Liver (tissue), 8 donors: ENCODE measurements at regions not wholly inside any gene's neighbourhood (a gene's known extent, or its start where the extent isn't known, plus 50 kb on each side); places are given as distances from the start of the nearest gene placed in this dataset.

Experiments
- DNase-seq: peaks from one replicate; pipeline ENCODE4 v3.0.0-alpha.2; 2017; ENCODE audit warnings: low spot score
- H3K27ac ChIP-seq, 2 donors: one replicate each; pipeline ENCODE4 v1.7.0; 2013; ENCODE audit warnings: inconsistent platforms in 2 of 2, low read length in 2 of 2, control low read depth in 1 of 2, low read depth in 1 of 2, mild to moderate bottlenecking in 1 of 2
- H3K27me3 ChIP-seq, 4 donors: one replicate each; pipeline versions ENCODE4 v1.6.1 to v1.7.0; 2013; ENCODE audit warnings: low read length in 3 of 4, inconsistent platforms in 1 of 4, mild to moderate bottlenecking in 1 of 4, moderate library complexity in 1 of 4; ENCODE audit not compliant: control insufficient read depth in 4 of 4, insufficient read depth in 4 of 4
- H3K36me3 ChIP-seq, 4 donors: one replicate each; pipeline versions ENCODE4 v1.6.1 to v1.7.0; 2013; ENCODE audit warnings: low read length in 3 of 4, mild to moderate bottlenecking in 3 of 4, low read depth in 1 of 4, moderate library complexity in 1 of 4; ENCODE audit not compliant: control insufficient read depth in 4 of 4, insufficient read depth in 3 of 4
- H3K4me1 ChIP-seq, 4 donors: one replicate each; pipeline versions ENCODE4 v1.6.1 to v1.7.0; 2013; ENCODE audit warnings: low read length in 3 of 4, mild to moderate bottlenecking in 3 of 4, moderate library complexity in 1 of 4; ENCODE audit not compliant: control insufficient read depth in 4 of 4, insufficient read depth in 4 of 4
- H3K4me3 ChIP-seq, 3 donors: one replicate each; pipeline versions ENCODE4 v1.6.1 to v1.7.0; 2013; ENCODE audit warnings: low read length in 3 of 3, control low read depth in 1 of 3, low read depth in 1 of 3, mild to moderate bottlenecking in 1 of 3
- H3K9ac ChIP-seq, 2 donors: one replicate each; pipeline ENCODE4 v1.7.0; 2013; ENCODE audit warnings: low read length in 2 of 2, mild to moderate bottlenecking in 2 of 2, moderate library complexity in 2 of 2, control low read depth in 1 of 2, low read depth in 1 of 2
- H3K9me3 ChIP-seq, 4 donors: one replicate each; pipeline versions ENCODE4 v1.6.1 to v1.7.0; 2013; ENCODE audit warnings: low read length in 3 of 4; ENCODE audit not compliant: control insufficient read depth in 4 of 4
- ATF3 ChIP-seq: IDR thresholded peaks from 2 replicates; pipeline ENCODE4 v1.6.1; 2016; ENCODE audit warnings: antibody characterized with exemption
- CTCF ChIP-seq: fragments of 150-350 bp; IDR thresholded peaks from 2 replicates; pipeline ENCODE4 v1.5.1; 2017; ENCODE audit warnings: improper control_type of control experiment, low read depth, low read length; ENCODE audit not compliant: missing input control
- EGR1 ChIP-seq, 2 donors: IDR thresholded peaks; 2 replicates each; pipeline ENCODE4 v1.6.1; 2016 to 2018; ENCODE audit warnings: antibody characterized with exemption in 2 of 2, low read depth in 2 of 2
- FOXA1 ChIP-seq: IDR thresholded peaks from 2 replicates; pipeline ENCODE4 v1.6.1; 2016; ENCODE audit warnings: antibody characterized with exemption
- FOXA2 ChIP-seq: IDR thresholded peaks from 2 replicates; pipeline ENCODE4 v1.6.1; 2016; ENCODE audit warnings: antibody characterized with exemption
- GABPA ChIP-seq, 2 donors: IDR thresholded peaks in 1 of 2; conservative IDR thresholded peaks in 1 of 2; 2 replicates each; pipeline ENCODE4 v1.6.1; 2016; ENCODE audit warnings: antibody characterized with exemption in 2 of 2, mild to moderate bottlenecking in 1 of 2, moderate library complexity in 1 of 2
- HNF4A ChIP-seq, 2 donors: conservative IDR thresholded peaks; 2 replicates each; pipeline ENCODE4 v1.6.1; 2016; ENCODE audit warnings: antibody characterized with exemption in 2 of 2, mild to moderate bottlenecking in 2 of 2
- HNF4G ChIP-seq: IDR thresholded peaks from 2 replicates; pipeline ENCODE4 v1.6.1; 2016; ENCODE audit warnings: antibody characterized with exemption
- JUND ChIP-seq, 2 donors: IDR thresholded peaks; 2 replicates each; pipeline ENCODE4 v1.6.1; 2016; ENCODE audit warnings: antibody characterized with exemption in 2 of 2
- NR2F2 ChIP-seq: IDR thresholded peaks from 2 replicates; pipeline ENCODE4 v1.6.1; 2016; ENCODE audit warnings: antibody characterized with exemption
- RAD21 ChIP-seq, 2 donors: IDR thresholded peaks; 2 replicates each; pipeline ENCODE4 v1.6.1; 2016; ENCODE audit warnings: antibody characterized with exemption in 2 of 2, mild to moderate bottlenecking in 2 of 2
- RXRA ChIP-seq, 2 donors: IDR thresholded peaks; 2 replicates each; pipeline ENCODE4 v1.6.1; 2017 to 2018; ENCODE audit warnings: antibody characterized with exemption in 2 of 2, mild to moderate bottlenecking in 1 of 2
- SP1 ChIP-seq: IDR thresholded peaks from 2 replicates; pipeline ENCODE4 v1.6.1; 2018; ENCODE audit warnings: antibody characterized with exemption, mild to moderate bottlenecking
- TAF1 ChIP-seq: conservative IDR thresholded peaks from 2 replicates; pipeline ENCODE4 v1.6.1; 2016; ENCODE audit warnings: antibody characterized with exemption, mild to moderate bottlenecking
- YY1 ChIP-seq: IDR thresholded peaks from 2 replicates; pipeline ENCODE4 v1.6.1; 2016; ENCODE audit warnings: antibody characterized with exemption, mild to moderate bottlenecking
- ZBTB33 ChIP-seq: IDR thresholded peaks from 2 replicates; pipeline ENCODE4 v1.6.1; 2016; ENCODE audit warnings: antibody characterized with exemption
- WGBS: extraction: QIAGEN DNeasy Blood & Tissue Kit; methylation state at CpG from one replicate; pipeline ENCODE4 v1.1.7; 2013; 5-methylcytosine and 5-hydroxymethylcytosine counted together
- TF ChIP-seq, protein P1 (sequence below): IDR thresholded peaks from 2 replicates; pipeline ENCODE4 v1.6.1; 2016; ENCODE audit warnings: antibody characterized with exemption
- TF ChIP-seq, protein P2 (sequence below): IDR thresholded peaks from 2 replicates; pipeline ENCODE4 v1.6.1; 2016; ENCODE audit warnings: antibody characterized with exemption, mild to moderate bottlenecking
- donor health status: healthy.
- donor health status: healthy.
- donor health status: healthy.
- donor health status: healthy.
- donor health status: healthy.

DNA sequence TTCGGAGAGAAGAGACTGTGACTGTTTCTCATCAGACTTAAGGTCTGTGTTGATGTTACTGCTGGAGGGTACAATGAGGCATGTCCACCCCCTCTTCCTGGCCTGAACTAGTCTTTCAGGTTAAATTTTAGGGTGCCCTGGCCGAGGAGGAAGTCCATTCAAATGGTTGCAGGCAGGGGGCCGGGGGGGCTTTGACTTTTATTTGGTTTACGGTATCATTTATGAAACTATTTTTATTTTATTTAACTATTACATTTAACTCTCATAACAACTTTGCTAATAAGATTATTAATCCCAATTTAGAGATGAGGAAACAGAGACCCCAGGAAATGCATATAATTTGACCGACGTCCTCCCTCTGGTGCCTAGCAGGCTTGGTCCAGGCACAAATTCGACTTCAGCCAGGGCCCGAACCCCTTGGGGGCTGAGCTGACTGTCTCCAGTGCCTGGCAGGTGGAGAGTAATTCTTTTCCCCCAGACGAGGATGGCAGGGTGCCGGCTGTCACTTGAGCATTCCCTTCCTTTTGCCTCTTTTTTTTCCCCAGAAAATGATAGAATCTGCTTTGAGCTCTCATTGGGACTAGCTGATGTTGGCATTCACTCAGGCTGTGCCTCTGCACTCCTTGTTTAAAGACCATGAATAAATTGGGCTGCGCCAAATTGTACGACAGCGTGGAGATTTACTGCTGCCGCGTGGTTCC is 255.3 kb upstream of the SALL3 start:
- 71% methylated on average over 15 of the region's 15 CpGs for WGBS
- Histone ChIP-seq H3K4me3 (no peak overlapping the region), H3K9ac (no peak overlapping the region), H3K27me3 (peaks cover 0 to 4% (median 0%) of the 10 kb centered on the region in 4 donors), H3K9me3 (no peaks in the 10 kb centered on the region), H3K4me1 (no peaks in the 10 kb centered on the region), H3K27ac (no peak overlapping the region), H3K36me3 (no peaks in the 10 kb centered on the region)
- TF ChIP-seq CTCF = no peak
- no peak for TF ChIP-seq SP1
- TF ChIP-seq JUND (IDR thresholded peaks at IDR 0.05) = no peak
- TF ChIP-seq GABPA (IDR thresholded peaks at IDR 0.05 in 1 of 2, conservative IDR thresholded peaks at IDR 0.05 in 1 of 2) = no peak
- TF ChIP-seq TAF1 = no peak
- TF ChIP-seq NR2F2 = no peak
- TF ChIP-seq YY1 = no peak
- TF ChIP-seq ZBTB33 = no peak
- no peak for TF ChIP-seq HNF4A (conservative IDR thresholded peaks at IDR 0.05)
- TF ChIP-seq, protein P1, sequence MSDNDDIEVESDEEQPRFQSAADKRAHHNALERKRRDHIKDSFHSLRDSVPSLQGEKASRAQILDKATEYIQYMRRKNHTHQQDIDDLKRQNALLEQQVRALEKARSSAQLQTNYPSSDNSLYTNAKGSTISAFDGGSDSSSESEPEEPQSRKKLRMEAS = no peak
- TF ChIP-seq EGR1 (IDR thresholded peaks at IDR 0.05; ENCODE audit: low read depth in 2 of 2) = no peak
- TF ChIP-seq ATF3 = no peak
- TF ChIP-seq HNF4G = no peak
- no peak for TF ChIP-seq FOXA1
- DNase-seq = no peak

GRCh38 chr18:78725426-78725825 is 254.2 kb upstream of the SALL3 start:
- H3K4me3 ChIP-seq = no peak overlapping the region
- no peaks in the 10 kb centered on the region for H3K36me3 ChIP-seq
- no peaks in the 10 kb centered on the region for H3K4me1 ChIP-seq
- H3K9me3 ChIP-seq = no peaks in the 10 kb centered on the region
- H3K27me3 ChIP-seq = peaks cover 0 to 4% (median 0%) of the 10 kb centered on the region in 4 donors
- no peak overlapping the region for H3K27ac ChIP-seq
- 85% methylated on average over 10 of the region's 10 CpGs for WGBS
- H3K9ac ChIP-seq = no peak overlapping the region
- DNase-seq = no peak
- no peak for TF ChIP-seq HNF4G
- TF ChIP-seq HNF4A (conservative IDR thresholded peaks at IDR 0.05) = no peak
- no peak for TF ChIP-seq RXRA (IDR thresholded peaks at IDR 0.05)
- no peak for TF ChIP-seq YY1
- TF ChIP-seq ZBTB33 = no peak
- TF ChIP-seq EGR1 (IDR thresholded peaks at IDR 0.05; ENCODE audit: low read depth in 2 of 2) = no peak
- TF ChIP-seq SP1 = no peak
- TF ChIP-seq, protein P2, sequence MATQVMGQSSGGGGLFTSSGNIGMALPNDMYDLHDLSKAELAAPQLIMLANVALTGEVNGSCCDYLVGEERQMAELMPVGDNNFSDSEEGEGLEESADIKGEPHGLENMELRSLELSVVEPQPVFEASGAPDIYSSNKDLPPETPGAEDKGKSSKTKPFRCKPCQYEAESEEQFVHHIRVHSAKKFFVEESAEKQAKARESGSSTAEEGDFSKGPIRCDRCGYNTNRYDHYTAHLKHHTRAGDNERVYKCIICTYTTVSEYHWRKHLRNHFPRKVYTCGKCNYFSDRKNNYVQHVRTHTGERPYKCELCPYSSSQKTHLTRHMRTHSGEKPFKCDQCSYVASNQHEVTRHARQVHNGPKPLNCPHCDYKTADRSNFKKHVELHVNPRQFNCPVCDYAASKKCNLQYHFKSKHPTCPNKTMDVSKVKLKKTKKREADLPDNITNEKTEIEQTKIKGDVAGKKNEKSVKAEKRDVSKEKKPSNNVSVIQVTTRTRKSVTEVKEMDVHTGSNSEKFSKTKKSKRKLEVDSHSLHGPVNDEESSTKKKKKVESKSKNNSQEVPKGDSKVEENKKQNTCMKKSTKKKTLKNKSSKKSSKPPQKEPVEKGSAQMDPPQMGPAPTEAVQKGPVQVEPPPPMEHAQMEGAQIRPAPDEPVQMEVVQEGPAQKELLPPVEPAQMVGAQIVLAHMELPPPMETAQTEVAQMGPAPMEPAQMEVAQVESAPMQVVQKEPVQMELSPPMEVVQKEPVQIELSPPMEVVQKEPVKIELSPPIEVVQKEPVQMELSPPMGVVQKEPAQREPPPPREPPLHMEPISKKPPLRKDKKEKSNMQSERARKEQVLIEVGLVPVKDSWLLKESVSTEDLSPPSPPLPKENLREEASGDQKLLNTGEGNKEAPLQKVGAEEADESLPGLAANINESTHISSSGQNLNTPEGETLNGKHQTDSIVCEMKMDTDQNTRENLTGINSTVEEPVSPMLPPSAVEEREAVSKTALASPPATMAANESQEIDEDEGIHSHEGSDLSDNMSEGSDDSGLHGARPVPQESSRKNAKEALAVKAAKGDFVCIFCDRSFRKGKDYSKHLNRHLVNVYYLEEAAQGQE = no peak
- TF ChIP-seq FOXA2 = no peak
- TF ChIP-seq, protein P1 = no peak
- no peak for TF ChIP-seq GABPA (IDR thresholded peaks at IDR 0.05 in 1 of 2, conservative IDR thresholded peaks at IDR 0.05 in 1 of 2)
- TF ChIP-seq NR2F2 = no peak
- no peak for TF ChIP-seq RAD21 (IDR thresholded peaks at IDR 0.05)
- TF ChIP-seq ATF3 = no peak
